Lower leg skin (tissue), 3 donors: ENCODE measurements at regions not wholly inside any gene's neighbourhood (a gene's known extent, or its start where the extent isn't known, plus 50 kb on each side); places are given as distances from the start of the nearest gene placed in this dataset.

Experiments used
- POLR2A ChIP-seq, 2 donors: fragments of 450-650 bp; IDR thresholded peaks; one replicate each; pipeline ENCODE4 v1.6.1; 2016 to 2017; ENCODE audit warnings: antibody characterized with exemption in 2 of 2, mild to moderate bottlenecking in 1 of 2, moderate library complexity in 1 of 2
- TF ChIP-seq, protein P1 (sequence below), 3 donors: fragments of 450-650 bp; IDR thresholded peaks; one replicate each; pipeline ENCODE4 v1.5.1; 2016; ENCODE audit warnings: antibody characterized with exemption in 3 of 3, mild to moderate bottlenecking in 3 of 3, moderate library complexity in 2 of 3

- TF ChIP-seq, protein P1, sequence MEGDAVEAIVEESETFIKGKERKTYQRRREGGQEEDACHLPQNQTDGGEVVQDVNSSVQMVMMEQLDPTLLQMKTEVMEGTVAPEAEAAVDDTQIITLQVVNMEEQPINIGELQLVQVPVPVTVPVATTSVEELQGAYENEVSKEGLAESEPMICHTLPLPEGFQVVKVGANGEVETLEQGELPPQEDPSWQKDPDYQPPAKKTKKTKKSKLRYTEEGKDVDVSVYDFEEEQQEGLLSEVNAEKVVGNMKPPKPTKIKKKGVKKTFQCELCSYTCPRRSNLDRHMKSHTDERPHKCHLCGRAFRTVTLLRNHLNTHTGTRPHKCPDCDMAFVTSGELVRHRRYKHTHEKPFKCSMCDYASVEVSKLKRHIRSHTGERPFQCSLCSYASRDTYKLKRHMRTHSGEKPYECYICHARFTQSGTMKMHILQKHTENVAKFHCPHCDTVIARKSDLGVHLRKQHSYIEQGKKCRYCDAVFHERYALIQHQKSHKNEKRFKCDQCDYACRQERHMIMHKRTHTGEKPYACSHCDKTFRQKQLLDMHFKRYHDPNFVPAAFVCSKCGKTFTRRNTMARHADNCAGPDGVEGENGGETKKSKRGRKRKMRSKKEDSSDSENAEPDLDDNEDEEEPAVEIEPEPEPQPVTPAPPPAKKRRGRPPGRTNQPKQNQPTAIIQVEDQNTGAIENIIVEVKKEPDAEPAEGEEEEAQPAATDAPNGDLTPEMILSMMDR (IDR thresholded peaks at IDR 0.05), result no peak
- no peak for TF ChIP-seq POLR2A (IDR thresholded peaks at IDR 0.05)
Observed at GRCh38 chr5:88094906-88095496, 173.6 kb downstream of the TMEM161B start.
